Type B pancreatic cell (in vitro differentiated cells): ENCODE measurements at regions not wholly inside any gene's neighbourhood (a gene's known extent, or its start where the extent isn't known, plus 50 kb on each side); places are given as distances from the start of the nearest gene placed in this dataset.

Experiments used
- DNase-seq: peaks from one replicate; pipeline ENCODE4 v3.0.0; 2021; ENCODE audit warnings: mixed read lengths; ENCODE audit not compliant: unreplicated experiment; ENCODE audit errors: extremely low spot score
- H3K27ac Mint-ChIP-seq: 2 replicates; pipeline ENCODE4 v1.8.0; 2021; ENCODE audit warnings: mild to moderate bottlenecking, mixed read lengths
- H3K27me3 Mint-ChIP-seq: 2 replicates; pipeline ENCODE4 v1.8.0; 2021; ENCODE audit warnings: mixed read lengths
- H3K36me3 Mint-ChIP-seq: 2 replicates; pipeline ENCODE4 v1.8.0; 2021; ENCODE audit warnings: mixed read lengths
- H3K4me1 Mint-ChIP-seq: one replicate; pipeline ENCODE4 v1.8.0; 2021; ENCODE audit warnings: mixed read lengths; ENCODE audit not compliant: unreplicated experiment
- H3K4me3 Mint-ChIP-seq: 2 replicates; pipeline ENCODE4 v1.8.0; 2021; ENCODE audit warnings: mild to moderate bottlenecking, mixed read lengths
- H3K9me3 Mint-ChIP-seq: 2 replicates; pipeline ENCODE4 v1.8.0; 2021; ENCODE audit warnings: mixed read lengths
- TF ChIP-seq, protein P1 (sequence below): fragments of 200-600 bp; sonication (generic); conservative IDR thresholded peaks from 2 replicates; pipeline ENCODE4 v1.5.0; 2021; ENCODE audit warnings: antibody characterized with exemption, mild to moderate bottlenecking

DNA sequence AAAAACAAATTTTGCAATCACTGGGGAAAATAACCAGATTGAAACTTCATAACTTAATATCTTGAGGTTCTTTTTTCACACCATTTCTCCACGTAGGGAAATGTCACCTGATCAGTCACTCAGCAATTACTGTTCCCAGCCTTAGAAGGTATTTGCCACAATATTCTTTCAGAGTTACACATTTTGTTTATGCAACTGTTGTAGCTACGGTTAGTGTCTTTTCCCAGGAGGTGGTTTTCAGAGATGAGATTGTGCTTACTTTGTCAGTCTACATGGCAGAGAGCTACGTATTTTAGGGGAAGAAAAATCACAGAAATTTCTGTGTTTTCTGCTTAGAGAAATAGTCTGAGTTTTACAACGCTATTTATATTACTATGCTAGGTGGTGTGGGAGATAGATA lies 792.8 kb upstream of the B3GALT2 start:
- no peaks in the 10 kb centered on the region for H3K36me3 Mint-ChIP-seq
- TF ChIP-seq, protein P1, sequence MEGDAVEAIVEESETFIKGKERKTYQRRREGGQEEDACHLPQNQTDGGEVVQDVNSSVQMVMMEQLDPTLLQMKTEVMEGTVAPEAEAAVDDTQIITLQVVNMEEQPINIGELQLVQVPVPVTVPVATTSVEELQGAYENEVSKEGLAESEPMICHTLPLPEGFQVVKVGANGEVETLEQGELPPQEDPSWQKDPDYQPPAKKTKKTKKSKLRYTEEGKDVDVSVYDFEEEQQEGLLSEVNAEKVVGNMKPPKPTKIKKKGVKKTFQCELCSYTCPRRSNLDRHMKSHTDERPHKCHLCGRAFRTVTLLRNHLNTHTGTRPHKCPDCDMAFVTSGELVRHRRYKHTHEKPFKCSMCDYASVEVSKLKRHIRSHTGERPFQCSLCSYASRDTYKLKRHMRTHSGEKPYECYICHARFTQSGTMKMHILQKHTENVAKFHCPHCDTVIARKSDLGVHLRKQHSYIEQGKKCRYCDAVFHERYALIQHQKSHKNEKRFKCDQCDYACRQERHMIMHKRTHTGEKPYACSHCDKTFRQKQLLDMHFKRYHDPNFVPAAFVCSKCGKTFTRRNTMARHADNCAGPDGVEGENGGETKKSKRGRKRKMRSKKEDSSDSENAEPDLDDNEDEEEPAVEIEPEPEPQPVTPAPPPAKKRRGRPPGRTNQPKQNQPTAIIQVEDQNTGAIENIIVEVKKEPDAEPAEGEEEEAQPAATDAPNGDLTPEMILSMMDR = no peak
- peaks cover 4% of the 10 kb centered on the region for H3K4me1 Mint-ChIP-seq

DNA sequence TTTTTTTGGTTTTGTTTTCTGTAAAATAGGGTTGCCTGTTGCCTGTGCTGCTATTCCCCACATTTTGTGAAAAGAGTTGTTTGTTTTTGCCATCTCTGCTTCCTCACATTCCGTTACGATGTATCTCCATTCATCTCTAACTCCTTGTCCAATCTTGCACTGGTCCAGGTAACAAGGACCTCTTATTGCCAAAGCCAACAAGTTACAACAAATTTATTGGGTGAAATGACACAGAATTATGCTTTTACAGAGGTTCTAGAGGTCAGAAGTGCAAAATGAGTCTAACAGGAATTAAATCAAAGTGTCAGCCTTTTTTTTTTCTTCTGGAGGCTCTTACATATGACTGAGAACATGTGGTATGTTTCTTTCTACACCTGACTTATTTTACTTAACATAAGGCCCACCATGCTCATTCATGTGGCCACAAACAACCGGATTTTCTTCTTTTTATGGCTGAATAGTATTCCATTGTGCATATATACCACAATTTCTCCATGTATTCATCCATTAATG lies 787.9 kb upstream of the B3GALT2 start:
- Mint-ChIP-seq H3K27ac (no peak overlapping the region), H3K4me3 (no peak overlapping the region), H3K36me3 (no peaks in the 10 kb centered on the region), H3K4me1 (peaks cover 4% of the 10 kb centered on the region), H3K27me3 (no peaks in the 10 kb centered on the region), H3K9me3 (no peaks in the 10 kb centered on the region)
- no peak for DNase-seq
- TF ChIP-seq, protein P1 = no peak

More for the DNA sequence above, 792.8 kb upstream of the B3GALT2 start:
- no peak overlapping the region for H3K27ac Mint-ChIP-seq
- DNase-seq = no peak
- H3K27me3 Mint-ChIP-seq = no peaks in the 10 kb centered on the region
- no peaks in the 10 kb centered on the region for H3K9me3 Mint-ChIP-seq
- no peak overlapping the region for H3K4me3 Mint-ChIP-seq

DNA sequence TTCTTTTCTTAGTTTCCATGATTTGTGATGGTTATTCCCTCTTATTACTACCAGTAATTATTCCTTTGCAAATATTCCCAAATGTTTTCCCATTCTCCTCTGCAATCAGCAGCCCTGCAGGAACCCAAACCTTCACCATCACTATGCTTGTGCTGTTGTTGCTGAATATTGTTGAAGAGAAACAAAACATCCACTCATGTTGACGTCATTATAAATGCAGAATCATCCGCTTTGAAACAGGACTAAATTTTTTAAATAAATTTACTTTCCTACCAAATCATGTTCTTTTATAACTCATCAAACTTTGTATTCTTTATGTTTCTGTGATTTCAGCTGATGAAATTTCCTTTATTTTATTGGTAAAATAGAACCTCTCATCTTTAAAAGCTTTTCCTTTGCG lies 787.0 kb upstream of the B3GALT2 start:
- Mint-ChIP-seq H3K4me1 (no peaks in the 10 kb centered on the region), H3K36me3 (no peaks in the 10 kb centered on the region), H3K9me3 (no peaks in the 10 kb centered on the region), H3K27ac (no peak overlapping the region), H3K4me3 (no peak overlapping the region), H3K27me3 (no peaks in the 10 kb centered on the region)
- TF ChIP-seq, protein P1 = no peak
- DNase-seq = no peak

DNA sequence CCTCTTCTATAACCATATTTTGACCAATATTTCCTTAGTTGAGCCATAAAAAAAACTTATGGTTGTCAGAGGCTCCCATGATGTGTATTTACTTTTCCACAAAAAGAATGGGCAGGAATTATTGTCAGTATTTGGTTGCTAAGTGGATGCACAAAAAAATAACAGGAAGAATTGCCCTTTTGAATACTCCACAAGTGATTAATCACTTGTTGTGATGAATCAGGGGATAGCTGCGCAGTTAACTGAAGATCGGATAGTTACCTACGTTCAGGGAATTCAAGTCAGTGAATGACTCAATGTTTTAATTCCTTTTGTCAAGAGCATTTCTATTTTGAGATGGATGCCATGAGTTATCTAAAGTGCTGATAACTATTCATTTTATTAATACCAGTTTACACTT lies 785.2 kb upstream of the B3GALT2 start:
- Mint-ChIP-seq H3K4me3 (no peak overlapping the region), H3K4me1 (no peaks in the 10 kb centered on the region), H3K27ac (no peak overlapping the region), H3K27me3 (no peaks in the 10 kb centered on the region), H3K36me3 (no peaks in the 10 kb centered on the region), H3K9me3 (no peaks in the 10 kb centered on the region)
- TF ChIP-seq, protein P1 = no peak
- DNase-seq = no peak

DNA sequence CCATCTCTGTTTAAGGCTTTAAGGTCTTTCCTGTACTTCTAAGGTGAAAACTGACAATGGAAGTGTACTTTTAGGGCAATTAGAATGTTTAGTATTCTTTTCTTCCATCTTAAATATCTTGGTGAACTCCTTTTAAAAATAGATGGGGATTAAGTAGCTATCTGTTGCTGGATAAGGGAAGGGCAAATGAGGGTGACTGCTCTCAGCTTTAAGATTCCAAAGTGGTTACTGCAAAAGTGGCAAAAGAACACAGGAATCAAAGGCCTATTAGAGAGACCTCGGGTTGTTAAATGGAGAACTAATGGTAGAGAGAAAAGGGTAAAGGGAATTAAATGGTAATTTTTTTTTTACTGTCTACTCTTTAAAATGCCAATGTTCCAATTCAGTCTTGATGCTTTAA lies 774.1 kb upstream of the B3GALT2 start:
- TF ChIP-seq, protein P1 = no peak
- DNase-seq = no peak
- Mint-ChIP-seq H3K27me3 (no peaks in the 10 kb centered on the region), H3K9me3 (no peaks in the 10 kb centered on the region), H3K27ac (no peak overlapping the region), H3K36me3 (no peaks in the 10 kb centered on the region), H3K4me3 (no peak overlapping the region), H3K4me1 (no peaks in the 10 kb centered on the region)

DNA sequence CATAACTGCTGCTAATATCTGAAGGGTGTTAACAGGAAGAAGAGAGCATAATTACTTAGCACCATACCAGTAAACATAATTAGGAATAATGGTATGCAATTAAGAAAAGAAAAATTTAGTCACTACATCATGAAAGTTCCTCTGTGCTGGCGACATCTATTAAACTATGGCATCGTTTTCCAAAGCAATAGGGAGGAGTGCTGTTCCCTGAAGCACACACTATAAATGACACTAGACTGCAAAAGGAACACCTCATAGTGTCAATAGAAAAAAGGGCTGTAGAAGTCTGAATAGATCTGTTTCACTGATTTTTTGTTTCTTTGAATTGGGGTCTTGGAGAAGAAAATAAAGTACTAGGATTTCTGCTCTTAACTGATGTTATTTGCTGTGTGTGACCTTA lies 773.6 kb upstream of the B3GALT2 start:
- DNase-seq = no peak
- Mint-ChIP-seq H3K36me3 (no peaks in the 10 kb centered on the region), H3K9me3 (no peaks in the 10 kb centered on the region), H3K27me3 (no peaks in the 10 kb centered on the region), H3K4me3 (no peak overlapping the region), H3K4me1 (no peaks in the 10 kb centered on the region), H3K27ac (no peak overlapping the region)
- TF ChIP-seq, protein P1 = no peak
